H4 (cell line): ENCODE measurements at regions not wholly inside any gene's neighbourhood (a gene's known extent, or its start where the extent isn't known, plus 50 kb on each side); places are given as distances from the start of the nearest gene placed in this dataset.

Source experiments
- DNase-seq: peaks from one replicate; pipeline ENCODE4 v3.0.0-alpha.2; 2015; ENCODE audit warnings: low spot score

GRCh38 chr12:125193376-125194152 lies 128.3 kb downstream of the AACS start:
- no peak for DNase-seq

- DNase-seq = no peak
Observed at GRCh38 chr12:125194163-125194773, 129.0 kb downstream of the AACS start.

DNA sequence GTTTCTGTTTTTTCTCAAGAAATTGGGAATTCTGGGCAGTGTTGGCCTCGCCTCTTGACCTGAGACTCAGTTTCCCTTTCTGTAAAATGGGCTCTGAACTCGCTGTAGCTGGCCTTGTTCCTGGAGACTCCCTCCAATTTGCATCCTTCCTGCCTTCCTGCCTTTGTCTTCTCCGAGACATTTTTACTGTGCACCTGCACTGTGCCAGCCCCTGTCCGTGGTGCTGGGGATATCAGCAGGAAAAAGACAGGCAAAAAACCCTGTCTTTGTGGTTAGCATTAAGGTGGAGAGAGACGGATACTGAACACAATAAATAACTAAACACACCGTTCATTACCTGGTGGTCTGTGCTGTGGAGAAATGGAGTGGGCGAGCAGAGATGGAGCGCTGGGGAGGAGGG lies 129.8 kb downstream of the AACS start:
- DNase-seq = no peak

GRCh38 chr12:125197326-125197725 lies 132.1 kb downstream of the AACS start:
- no peak for DNase-seq

DNA sequence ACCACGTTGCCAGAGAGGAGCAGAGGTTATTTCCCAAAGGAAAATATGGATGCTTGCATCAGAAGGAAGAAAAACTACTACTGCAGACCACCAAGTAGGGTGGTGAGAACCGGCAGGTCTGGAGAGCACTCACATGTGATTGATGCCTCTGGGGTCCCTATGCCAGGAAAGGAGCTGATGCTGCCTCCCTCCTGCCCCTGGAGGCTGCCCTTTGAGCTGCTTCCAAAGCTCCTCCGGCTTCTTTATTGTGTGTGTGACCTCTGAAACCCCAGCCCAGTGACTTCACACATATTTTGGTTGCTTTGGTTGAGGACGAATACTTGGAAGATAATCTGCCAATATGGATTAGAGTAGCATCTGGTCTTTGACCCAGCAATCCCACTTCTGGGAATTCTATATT lies 133.4 kb downstream of the AACS start:
- DNase-seq = no peak

- DNase-seq = no peak
Observed at GRCh38 chr12:125201090-125201489, 135.9 kb downstream of the AACS start.

- DNase-seq = no peak
Observed at GRCh38 chr12:125201940-125202339, 136.7 kb downstream of the AACS start.

GRCh38 chr12:125202421-125202820 lies 137.2 kb downstream of the AACS start:
- DNase-seq = no peak

GRCh38 chr12:125203145-125203765 lies 138.0 kb downstream of the AACS start:
- no peak for DNase-seq

DNA sequence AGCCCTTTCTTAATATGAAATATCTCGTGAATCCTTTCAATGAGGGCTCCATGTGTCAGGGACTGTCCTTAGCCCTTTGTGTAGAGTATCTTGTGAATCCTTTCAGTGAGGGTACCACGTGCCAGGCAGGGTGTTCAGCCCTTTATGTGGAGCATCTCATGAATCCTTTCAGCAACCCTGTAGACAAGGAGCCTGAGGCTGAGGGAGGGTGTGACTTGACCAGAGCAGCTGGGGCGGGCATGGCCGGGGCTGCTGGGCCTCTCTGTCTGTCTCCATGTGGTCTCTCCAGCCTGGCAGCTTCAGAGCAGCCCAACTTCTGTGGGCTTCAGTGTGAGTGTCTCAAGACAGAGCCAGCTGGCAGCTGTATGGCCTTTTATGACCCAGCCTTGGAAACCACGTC lies 140.2 kb downstream of the AACS start:
- DNase-seq = no peak

- DNase-seq = no peak
Observed at GRCh38 chr12:125206711-125207110, 141.5 kb downstream of the AACS start.

DNA sequence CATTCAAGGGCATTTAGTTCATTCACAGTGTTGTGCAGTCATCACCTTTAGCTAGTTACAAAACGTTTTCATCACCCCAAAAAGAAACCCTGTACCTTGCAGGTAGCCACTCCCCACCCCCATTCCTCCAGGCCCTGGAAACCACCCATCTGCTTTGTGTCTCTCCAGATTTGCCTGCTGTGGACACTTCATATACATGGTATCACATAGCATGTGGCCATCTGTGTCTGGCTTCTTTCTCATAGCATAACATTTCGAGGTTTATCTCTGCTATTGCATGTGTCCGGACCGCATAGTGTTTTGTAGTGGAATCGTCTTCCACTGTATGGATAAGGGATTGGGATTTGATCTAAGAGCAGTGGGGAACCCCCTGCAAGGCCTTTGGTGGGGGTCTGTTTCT lies 143.1 kb downstream of the AACS start:
- DNase-seq = no peak

GRCh38 chr12:125208942-125209341 lies 143.7 kb downstream of the AACS start:
- no peak for DNase-seq

- no peak for DNase-seq
Observed at GRCh38 chr12:125210104-125210755, 145.0 kb downstream of the AACS start.

- DNase-seq = no peak
Observed at GRCh38 chr12:125211464-125211863, 146.2 kb downstream of the AACS start.

DNA sequence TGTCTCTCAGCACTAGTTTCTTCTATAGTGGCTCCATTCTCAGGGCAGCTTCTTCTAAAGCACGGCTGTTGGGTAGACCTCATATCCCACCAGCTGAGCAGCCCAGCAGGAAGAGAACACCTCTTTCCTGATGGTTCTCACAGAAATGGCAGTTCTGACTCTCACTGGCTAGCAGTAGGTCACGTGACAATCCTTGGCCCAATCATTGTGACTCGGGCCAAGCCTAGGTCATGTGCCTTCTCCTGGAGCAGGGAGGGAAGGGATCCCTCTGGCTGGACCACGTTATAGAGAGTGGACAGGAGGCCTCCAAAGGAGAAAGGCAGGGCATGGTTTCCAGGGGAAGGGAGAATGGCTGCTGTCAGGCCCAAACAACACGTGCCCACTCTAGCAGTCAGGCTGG lies 149.1 kb downstream of the AACS start:
- DNase-seq = no peak

GRCh38 chr12:125216756-125217155 lies 151.5 kb downstream of the AACS start:
- no peak for DNase-seq

DNA sequence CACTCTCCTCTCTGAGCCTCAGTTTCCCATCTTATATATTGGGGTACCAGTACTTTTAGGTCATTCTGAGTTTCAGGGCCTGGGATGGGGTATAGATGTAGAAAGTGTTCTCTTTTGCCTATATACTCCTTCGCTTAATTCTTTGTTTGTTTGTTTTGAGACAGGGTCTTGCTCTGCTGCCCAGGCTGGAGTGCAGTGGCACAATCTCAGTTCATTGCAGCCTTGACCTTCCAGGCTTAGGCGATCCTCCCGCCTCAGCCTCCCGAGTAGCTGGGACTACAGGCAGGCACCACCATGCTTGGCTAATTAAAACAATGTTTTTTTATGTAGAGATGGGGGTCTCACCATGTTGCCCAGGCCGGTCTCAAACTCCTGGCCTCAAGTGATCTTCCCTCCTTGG lies 152.1 kb downstream of the AACS start:
- DNase-seq = no peak

GRCh38 chr12:125218952-125219351 lies 153.7 kb downstream of the AACS start:
- no peak for DNase-seq

- DNase-seq = no peak
Observed at GRCh38 chr12:125220404-125221273, 155.4 kb downstream of the AACS start.

DNA sequence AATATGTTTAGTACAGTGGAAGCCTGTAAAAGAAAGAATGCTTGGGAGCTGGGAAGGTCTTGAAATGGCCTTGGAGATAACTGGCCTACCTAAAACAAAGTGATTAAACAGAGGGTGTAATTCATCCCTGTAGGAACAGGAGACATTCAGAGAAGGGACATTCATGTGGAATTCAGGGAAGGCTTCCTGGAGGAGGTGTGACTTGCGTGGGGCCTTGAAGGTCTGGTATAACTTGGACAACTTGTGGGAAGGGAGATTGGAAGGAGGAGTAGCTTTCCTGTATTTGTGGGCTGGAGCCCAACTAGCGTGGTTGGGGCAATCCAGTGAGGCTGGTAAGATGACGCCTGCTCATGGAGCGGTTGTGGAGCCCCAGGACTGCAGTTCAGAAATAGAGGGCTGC lies 156.4 kb downstream of the AACS start:
- DNase-seq = no peak

- DNase-seq = no peak
Observed at GRCh38 chr12:125222876-125223275, 157.6 kb downstream of the AACS start.
